ENCODE measurements at regions not wholly inside any gene's neighbourhood (a gene's known extent, or its start where the extent isn't known, plus 50 kb on each side); places are given as distances from the start of the nearest gene placed in this dataset.

DNA sequence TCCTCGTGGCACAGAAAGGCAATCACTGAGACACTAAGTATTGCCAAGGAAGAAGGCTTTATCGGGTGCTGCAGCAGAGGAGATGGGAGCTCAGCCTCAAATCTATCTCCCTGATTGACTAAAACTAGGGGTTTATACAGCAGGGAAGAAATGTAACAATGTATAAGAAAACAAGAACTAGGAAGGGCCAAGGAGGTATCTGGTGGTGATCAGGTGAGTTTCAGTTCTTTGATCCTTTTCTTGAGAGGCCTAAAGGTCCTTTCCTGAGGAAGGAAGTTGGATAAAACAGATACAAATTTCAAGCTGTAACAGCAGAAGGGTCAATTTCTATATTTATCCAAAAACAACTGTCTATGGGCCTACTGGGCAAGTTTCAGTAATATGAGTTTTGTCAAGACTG, 212.4 kb downstream of the COPRS start:
- TF ChIP-seq, protein P1, sequence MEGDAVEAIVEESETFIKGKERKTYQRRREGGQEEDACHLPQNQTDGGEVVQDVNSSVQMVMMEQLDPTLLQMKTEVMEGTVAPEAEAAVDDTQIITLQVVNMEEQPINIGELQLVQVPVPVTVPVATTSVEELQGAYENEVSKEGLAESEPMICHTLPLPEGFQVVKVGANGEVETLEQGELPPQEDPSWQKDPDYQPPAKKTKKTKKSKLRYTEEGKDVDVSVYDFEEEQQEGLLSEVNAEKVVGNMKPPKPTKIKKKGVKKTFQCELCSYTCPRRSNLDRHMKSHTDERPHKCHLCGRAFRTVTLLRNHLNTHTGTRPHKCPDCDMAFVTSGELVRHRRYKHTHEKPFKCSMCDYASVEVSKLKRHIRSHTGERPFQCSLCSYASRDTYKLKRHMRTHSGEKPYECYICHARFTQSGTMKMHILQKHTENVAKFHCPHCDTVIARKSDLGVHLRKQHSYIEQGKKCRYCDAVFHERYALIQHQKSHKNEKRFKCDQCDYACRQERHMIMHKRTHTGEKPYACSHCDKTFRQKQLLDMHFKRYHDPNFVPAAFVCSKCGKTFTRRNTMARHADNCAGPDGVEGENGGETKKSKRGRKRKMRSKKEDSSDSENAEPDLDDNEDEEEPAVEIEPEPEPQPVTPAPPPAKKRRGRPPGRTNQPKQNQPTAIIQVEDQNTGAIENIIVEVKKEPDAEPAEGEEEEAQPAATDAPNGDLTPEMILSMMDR (conservative IDR thresholded peaks at IDR 0.05 in 1 of 2, IDR thresholded peaks at IDR 0.05 in 1 of 2; ENCODE audit: extremely low read depth in 1 of 2, insufficient read depth in 1 of 2, low read depth in 1 of 2, low read length in 2 of 2): no peak
- TF ChIP-seq EZH2 (IDR thresholded peaks at IDR 0.05; ENCODE audit: borderline replicate concordance, low read length): no peak
